Astrocyte (in vitro differentiated cells and primary cell): ENCODE measurements at regions not wholly inside any gene's neighbourhood (a gene's known extent, or its start where the extent isn't known, plus 50 kb on each side); places are given as distances from the start of the nearest gene placed in this dataset.

Experiments
- CTCF ChIP-seq: IDR thresholded peaks from 2 replicates; pipeline ENCODE4 v1.5.1; 2011; ENCODE audit warnings: low read depth, mild to moderate bottlenecking, inconsistent platforms, low read length, moderate library complexity; ENCODE audit not compliant: insufficient read depth
- EZH2 ChIP-seq: IDR thresholded peaks from 2 replicates; pipeline ENCODE4 v1.6.1; 2012; ENCODE audit warnings: mild to moderate bottlenecking, low read length, inconsistent platforms; ENCODE audit not compliant: insufficient read depth

GRCh38 chr20:53805895-53806384 lies 212.3 kb upstream of the ZNF217 start:
- TF ChIP-seq CTCF (no peak), EZH2 (no peak)
